Activated T-helper 1 cell treated with anti-CD3 and anti-CD28 coated beads, Interleukin-2, amount 50 U/mL, for 16 hours (primary cell): ENCODE measurements at regions not wholly inside any gene's neighbourhood (a gene's known extent, or its start where the extent isn't known, plus 50 kb on each side); places are given as distances from the start of the nearest gene placed in this dataset.
"Not testable (repeated sequence)": the region's sequence is repeated elsewhere in the genome, so short reads cannot be mapped to it uniquely, and the experiment has no call there.

ENCODE experiments used
- DNase-seq, 2 donors: peaks; one replicate each; pipeline ENCODE4 v3.0.0-alpha.2; 2020; ENCODE audit warnings: low read depth in 1 of 2, low spot score in 1 of 2

DNA sequence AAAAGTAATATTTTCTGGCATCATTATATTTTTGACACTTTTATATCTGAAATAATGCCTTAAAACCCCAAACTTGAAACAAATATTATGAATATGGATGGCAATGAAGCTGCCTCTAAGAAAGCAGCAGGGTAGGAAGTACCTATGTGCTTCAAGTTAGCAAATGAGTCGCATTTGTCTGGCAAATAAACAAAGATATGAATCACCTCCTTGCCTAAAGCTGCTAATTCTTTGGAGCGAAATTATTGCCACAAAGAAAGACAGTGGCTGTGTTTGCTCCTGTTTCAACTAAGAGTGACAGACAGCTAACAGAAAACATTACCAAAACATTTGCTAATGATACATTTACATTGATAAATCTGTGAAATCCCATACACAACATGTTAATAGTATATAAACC lies 854.9 kb downstream of the RPS29 start:
- no peak for DNase-seq

DNA sequence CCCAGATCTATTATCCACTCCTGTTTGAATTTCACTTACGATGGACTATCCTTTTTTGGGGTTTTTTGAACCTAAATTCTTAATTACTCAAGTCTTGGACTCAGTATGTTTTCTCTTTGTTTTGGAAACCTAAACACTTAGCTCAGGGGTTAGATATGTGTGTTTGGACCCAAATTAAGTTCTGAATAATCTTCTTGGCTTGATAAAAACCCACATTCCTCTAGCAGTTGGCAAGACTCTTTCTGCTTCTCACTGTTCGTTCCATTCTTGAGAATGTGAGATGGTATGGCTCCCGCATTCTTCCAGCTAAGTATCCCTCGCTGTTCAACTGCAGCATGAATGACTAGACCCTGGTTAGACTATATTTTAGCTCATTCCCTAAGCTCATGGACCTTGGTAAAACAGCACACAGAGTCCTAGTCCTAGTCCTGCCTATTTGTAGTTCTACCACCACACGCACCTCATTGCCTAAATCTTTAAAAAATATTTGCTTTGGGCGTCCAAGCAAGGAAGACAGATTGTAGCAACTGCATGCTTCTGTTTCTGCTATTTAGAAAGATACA lies 860.0 kb downstream of the RPS29 start:
- no peak for DNase-seq

DNA sequence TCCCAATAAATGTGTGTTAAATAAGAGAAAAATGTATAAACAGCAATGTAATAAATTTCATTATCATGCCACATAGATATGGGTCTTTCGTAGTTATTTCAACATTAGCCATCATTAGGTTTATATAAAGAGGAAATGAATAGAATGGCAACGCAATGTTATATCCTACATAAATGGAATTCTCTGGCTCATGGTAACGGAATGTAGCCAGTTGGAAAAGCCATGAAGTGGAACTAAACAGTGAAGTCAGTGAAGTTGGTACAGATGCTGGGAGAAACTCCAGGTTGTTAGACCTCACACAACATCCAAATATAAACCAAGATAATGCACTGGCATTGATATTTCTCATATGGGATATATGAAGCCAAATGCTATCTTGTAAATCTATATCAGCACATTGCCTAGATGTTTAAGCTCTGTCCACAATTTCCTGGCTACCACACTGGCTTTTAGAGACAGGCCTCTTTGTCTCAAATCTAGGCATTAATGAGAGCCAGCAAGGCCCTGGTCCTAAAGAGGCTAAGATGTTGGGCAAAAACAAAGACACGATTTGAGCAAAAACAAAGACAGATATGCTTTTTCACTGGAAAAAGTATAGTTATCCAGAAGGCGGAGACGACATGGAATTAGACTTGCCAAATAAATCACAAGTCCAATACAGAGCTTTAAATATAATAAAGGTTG lies 861.0 kb downstream of the RPS29 start:
- no peak for DNase-seq

DNA sequence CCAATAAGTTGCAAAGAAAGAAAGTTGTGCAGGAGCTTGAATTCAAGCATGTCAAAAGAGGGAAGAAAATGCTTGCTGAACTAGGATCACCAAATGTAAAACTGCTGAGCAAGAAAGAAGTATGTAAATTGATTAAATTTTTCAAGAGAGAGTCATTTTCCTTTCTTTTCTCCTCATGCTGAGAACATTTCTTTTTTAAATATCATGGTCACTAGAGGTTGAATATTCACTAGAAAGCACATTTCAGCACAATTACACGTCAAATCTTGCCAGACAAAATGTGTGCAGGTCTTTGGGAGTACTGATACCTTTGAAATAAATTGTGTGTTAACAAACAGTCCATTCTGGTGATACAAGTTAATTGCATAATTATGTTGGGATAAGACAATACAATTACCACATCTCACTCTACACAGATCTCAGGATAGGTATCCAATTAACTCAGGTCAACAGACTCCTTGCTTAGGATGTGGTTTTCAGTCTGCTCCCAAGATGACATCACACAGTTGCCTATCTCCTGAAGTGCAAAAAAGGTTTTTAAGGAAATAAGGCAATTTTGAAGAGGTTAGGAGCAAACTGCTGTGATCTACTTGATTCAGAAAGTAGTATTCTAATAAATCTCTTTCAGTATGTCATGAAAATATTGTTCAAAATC lies 862.2 kb downstream of the RPS29 start:
- no peak for DNase-seq

DNA sequence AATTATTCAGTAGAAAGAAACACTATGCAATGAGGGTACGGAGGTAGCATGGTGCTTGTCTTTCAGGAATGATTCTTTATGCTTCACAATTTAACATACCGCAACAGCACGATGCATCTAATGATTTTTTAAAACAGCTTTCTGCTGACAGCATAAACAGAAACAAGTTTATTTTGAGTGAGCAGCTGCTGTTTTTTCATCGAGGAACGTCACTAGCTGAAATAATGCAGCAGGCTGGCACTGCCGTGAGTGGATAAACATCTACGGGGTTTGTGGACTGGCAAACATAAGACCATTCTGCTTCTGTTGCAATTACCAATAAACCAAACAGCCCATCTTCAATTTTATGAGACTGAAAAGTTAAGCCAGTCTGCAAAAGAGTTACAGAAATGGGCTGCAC lies 871.8 kb downstream of the RPS29 start:
- DNase-seq: no peak

DNA sequence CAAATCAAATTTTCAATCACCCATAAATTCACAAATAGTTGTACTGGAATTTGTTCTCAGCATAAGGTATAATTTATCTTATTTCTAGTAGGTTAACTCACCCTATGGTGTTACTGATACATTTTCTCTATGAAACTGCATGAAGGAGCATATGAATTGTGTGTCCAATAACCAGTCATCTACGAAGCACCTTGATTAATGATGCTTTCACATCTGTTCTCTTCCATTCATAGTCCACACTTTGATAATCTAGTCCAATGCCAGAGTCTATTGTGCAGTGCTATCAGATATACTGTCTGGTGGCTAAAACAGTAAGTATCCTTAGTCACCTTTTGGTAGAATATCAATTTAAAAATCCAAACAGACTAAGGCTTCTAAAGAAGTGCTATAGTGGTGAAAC lies 876.0 kb downstream of the RPS29 start:
- DNase-seq: no peak

DNA sequence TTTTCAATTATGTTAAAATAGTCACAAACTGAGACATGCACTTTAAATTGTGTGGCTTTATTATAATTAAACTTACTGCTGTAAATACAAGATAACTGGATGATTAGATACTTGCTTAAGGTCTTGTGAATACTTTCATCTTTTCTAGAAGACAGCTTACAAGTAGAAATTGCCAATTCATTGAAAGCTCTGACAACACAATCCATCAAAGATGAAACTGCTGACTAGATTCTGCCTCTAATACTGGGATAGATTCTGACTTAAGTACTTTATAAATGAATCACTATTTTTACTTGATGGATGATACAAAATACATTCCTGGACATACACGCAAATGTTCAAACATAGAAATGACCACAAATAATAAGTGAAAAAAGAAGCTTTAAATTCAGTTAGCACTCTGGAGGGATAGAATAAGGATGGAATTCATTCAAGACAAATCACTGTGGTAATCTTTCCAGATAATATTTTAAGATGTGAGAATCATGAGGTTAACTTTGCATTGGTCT lies 876.8 kb downstream of the RPS29 start:
- no peak for DNase-seq

DNA sequence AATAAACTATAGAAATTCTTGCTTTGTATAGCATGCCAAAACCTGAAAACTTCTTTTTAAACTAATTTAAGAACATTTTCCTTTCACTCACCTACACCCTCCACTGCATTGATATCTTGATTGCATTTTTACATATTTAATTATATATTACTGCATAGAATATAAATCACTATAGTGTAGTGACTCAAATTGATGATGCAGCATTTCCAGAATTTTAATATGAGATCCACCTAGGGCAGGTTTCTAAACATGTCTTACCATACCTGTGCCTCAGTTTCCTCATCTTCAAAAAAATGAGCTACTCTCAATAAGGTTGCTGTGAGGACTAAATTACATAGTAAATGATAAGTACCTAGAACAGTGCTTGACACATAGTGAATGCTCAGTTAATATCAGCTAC lies 881.5 kb downstream of the RPS29 start:
- no peak for DNase-seq

DNA sequence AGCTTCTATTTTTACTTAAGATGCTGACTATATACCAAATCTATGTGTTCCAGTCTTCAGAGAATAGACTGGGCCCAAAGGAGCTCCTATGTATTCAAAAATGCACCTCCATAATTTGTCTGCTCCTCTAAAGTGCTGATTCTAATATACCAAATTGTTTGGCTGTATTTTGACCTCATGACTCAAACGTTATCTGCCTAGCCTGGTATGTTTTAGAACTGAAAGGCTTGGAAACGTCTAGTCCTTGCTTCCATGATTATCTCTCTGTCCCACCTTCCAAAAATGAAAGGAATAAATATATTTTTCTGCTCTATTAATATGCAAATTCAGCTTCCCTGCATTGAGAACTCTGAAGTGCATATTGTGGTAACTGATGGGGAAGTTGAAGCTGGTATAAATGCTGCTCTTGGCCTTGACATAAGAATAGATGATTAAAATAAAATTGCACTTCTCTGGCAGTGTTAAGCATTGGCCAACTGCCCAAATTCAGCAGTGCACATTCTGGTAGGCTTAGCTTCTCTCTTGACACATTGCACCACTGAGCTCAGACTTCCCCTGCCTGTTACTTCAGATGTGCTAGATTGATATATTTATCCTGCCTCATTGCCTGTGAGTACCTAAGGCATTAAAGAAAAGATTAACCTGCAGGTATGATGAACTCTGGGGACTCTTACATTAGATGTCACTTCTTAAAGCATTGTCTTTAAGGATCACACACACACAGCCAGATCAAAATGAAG lies 882.3 kb downstream of the RPS29 start:
- no peak for DNase-seq

DNA sequence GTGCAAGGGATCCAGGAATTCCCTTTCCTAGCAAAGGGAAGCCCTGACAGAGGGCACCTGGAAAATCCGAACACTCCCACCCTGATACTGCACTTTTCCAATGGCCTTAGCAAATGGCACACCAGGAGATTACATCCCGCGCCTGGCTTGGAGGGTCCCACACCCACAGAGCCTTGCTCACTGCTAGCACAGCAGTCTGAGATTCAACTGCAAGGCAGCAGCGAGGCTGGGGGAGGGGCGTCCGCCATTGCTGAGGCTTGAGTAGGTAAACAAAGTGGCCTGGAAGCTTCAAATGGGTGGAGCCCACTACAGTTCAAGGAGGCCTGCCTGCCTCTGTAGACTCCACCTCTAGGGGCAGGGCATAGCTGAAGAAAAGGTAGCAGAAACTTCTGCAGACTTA lies 888.8 kb downstream of the RPS29 start:
- not testable (repeated sequence) for DNase-seq

DNA sequence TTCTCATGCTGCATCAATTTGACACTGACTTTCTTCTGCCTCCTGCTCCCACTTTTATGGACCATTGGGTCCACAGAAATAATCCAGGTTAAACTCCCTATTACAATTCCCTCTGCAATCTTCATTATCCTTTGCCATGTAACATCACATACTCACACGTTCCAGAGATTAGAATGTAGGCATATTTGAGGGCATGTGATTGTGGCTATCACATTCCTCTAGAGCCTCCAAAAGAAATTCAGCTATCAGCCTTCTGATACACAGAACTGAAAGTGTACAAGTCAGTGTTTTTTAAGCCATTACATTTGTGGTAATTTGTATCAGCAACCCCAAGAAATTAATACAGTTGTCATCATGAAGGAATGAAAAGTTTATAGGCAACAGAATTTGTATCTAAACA lies 892.4 kb downstream of the RPS29 start:
- DNase-seq: no peak

DNA sequence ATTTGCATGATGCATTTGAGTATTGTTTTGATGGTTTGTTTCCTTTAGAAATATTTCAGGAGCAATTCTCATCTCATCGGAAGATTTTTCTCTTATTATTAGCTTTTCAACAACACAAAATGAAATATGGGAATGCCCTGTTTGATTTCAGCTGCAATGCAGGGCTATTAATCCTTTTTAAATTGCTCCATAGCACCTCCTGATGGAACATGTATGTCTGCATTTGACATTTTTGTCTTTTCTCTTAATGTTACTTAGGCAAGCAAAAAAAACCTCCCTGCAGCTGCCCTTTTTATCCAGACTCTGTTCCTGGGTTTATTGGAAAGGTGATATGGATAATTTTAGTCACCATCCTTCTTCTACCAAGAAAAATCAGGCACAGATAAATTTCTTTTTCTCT lies 895.8 kb downstream of the RPS29 start:
- DNase-seq: no peak

DNA sequence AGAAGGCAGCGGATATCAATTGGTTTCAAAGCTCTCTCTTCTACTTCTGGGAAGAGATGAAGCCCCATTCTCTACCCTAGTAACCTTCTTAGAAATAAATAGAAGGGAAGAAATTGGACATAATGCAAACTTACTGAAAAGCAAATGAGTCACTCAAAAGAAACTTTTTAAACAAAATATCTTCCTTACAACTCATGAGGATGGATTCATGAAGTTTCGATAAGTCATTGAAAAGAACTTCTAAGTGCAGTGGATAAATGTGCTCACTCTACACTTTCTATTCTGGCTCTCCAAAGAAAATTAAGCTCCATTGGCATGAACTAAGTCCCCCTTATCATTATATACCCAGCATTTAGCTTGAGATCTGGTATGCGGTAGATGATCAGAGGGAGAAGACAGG lies 899.5 kb downstream of the RPS29 start:
- DNase-seq: no peak

DNA sequence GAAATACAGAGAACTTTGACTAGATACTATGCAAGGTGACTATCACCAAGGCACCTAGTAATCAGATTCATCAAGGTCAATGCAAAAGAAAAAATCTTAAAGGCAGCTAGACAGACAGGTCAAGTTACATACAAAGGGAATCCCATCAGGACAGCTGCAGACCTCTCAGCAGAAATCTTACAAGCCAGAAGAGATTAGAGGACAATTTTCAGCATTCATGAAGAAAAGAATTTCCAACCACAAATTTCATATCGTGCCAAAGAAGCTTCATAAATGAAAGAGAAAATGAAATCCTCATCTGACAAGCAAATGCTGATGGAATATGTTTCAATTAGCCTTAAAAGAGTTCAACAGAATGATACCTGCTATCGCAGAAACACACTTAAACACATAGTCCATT lies 913.7 kb downstream of the RPS29 start:
- DNase-seq: no peak

DNA sequence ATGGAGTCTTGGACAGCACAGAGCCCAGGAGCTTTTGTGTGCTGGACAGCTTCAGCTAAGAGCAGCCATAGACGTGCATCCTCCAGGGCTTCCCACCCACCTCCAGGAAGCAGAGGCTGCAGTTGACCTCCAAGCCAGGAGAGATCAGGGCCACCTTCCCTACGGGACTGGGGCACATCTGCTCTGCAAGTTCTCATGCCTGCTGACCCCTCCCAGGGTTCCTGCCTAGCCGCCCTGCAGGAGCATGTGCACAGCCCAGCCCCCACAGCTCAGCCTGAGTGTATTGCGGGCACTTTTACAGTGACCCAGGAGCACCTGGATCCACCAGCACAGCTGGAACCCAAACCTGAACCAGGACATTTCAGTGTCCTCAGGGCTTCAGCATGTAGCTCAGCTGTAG lies 915.2 kb downstream of the RPS29 start:
- DNase-seq: no peak

DNA sequence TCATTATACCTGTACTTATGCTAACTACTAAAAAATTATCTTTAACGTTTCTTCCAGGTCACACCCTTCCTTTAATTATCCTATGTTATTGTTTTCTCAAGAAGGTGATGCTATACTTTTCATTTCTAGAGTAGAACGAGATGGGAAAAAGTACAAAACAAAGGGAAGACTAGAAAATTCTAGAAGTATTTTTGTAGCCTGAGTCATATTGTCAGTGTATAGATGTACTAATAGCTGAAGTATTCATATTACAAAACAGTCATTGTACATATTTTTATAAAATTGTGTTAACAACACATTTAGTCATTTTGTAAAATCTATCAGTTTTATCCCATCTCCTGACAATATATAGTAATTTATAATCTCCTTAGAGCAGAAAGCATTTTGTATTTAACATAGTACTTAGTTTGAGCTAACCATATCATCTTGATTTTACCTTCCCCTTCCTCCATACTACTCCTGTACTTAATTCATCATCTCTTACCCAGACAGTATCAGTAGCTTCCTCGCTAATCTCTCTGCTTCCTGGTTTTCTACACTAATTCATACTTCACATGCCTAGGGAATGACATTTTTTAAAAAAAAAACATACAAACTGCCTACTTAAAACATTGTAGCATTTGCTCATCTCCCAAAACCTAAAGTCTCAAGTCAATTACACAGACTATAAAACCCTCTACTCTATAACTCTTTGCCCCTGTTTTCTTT lies 920.9 kb downstream of the RPS29 start:
- DNase-seq: no peak

DNA sequence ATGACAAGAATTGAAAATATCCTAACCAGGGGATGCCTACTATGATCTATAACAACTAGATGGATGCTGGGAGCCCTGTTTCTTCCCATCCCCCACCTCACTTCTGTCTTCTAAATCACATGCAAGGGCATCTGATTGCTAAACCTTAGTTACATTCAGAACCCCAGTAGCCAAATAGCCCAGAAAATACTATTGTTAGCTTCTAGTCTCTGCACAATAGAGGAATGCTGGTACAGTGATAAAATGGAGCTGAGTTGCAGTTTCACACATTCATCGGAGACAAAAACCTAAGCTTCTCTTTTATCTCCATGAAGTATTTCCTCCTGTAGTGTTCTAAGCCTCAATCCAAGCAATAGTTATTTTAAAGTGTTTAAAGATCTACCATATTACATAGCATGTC lies 942.9 kb downstream of the RPS29 start:
- DNase-seq: no peak

DNA sequence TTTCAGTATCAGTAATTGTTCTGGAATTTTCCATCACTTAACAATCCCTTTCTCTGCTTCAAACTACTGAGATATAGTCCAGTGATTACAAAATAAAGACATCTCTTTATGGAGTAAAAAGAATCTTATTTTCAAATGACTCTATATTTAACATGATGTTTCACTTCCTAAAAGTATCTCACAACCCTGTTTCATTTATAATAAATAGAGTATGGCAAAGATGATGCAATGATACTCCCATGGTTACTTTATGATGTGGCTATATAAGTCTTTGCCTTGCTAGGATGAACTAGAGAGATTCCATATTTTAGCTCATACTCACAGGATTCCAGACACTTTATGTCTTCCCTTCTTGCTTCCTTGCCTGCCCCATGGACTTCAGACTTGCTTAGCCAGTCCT lies 953.5 kb upstream of the MDGA2 start:
- no peak for DNase-seq

DNA sequence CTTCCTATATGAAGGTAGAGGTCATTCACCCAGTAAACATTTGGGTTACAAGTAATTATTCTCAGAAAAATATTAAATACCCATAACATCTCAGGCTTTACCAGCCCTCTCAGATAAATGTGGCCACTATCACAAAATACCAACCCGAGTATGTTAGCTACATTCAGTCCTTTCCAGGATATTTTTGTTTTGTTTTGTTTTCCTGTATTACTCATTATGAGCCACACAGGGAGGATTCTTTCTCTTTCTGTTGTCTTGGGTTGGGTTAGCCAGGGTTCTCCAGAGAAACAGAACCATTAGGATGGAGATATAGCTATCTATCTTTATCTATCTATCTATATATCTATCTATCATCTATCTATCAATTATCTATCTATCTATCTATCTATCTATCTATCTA lies 947.6 kb upstream of the MDGA2 start:
- DNase-seq: no peak

DNA sequence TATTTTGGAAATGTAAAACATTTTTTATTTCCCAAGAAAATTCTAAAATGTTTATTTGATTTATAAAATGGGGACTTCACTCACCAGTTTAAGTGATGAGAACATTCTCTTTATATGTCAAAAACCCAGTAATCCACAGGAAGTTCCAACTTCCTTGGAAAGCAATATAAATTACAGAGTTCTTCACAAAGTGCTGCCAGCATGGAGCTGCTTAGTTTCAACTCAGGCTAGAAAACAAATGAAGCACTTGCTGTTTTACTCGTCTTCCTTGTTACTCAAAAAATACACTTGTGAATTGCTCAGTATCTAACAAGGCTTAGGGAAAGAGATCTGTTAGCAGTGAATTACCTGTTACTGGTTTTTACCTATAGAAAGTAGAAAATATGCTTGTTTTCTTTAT lies 942.7 kb upstream of the MDGA2 start:
- no peak for DNase-seq

DNA sequence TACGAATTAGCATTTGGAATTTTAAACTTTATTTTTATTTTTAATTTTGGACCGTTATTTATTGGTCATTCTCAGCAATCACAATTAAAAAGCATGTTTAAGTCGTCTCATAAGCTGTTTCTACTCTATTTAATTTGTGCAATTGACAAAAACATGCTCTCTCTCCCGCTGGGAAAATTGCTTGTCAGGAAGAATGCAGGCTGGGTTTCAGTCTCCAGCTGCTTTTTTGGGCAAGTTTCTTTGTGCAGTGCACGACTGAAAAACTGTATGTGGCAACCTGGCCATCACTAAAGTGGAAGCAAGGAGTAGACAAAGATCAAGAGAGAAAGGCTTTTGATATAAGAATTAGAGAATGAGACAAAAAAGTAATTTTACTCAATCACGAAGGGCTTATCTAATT lies 941.5 kb upstream of the MDGA2 start:
- DNase-seq: no peak
